ENCODE measurements at regions not wholly inside any gene's neighbourhood (a gene's known extent, or its start where the extent isn't known, plus 50 kb on each side); places are given as distances from the start of the nearest gene placed in this dataset.

GRCh38 chr13:50101590-50101989 is 86.3 kb downstream of the KCNRG start:
- DNase-seq (ENCODE audit: low spot score): no peak

GRCh38 chr13:50104493-50104892 is 89.2 kb downstream of the KCNRG start:
- DNase-seq (ENCODE audit: low spot score): no peak

GRCh38 chr13:50106559-50106958 is 91.3 kb downstream of the KCNRG start:
- no peak for DNase-seq (ENCODE audit: low spot score)

- no peak for DNase-seq (ENCODE audit: low spot score)
Measured at GRCh38 chr13:50107205-50107604, 92.0 kb downstream of the KCNRG start.

GRCh38 chr13:50114961-50115360 is 99.7 kb downstream of the KCNRG start:
- DNase-seq (ENCODE audit: low spot score): no peak

GRCh38 chr13:50115695-50116094 is 100.5 kb downstream of the KCNRG start:
- DNase-seq (ENCODE audit: low spot score): no peak

- no peak for DNase-seq (ENCODE audit: low spot score)
Measured at GRCh38 chr13:50116430-50116973, 101.3 kb downstream of the KCNRG start.

GRCh38 chr13:50119591-50119990 is 104.3 kb downstream of the KCNRG start:
- no peak for DNase-seq (ENCODE audit: low spot score)

- no peak for DNase-seq (ENCODE audit: low spot score)
Measured at GRCh38 chr13:50122455-50122854, 107.2 kb downstream of the KCNRG start.

- DNase-seq (ENCODE audit: low spot score): no peak
Measured at GRCh38 chr13:50123002-50123401, 107.8 kb downstream of the KCNRG start.

GRCh38 chr13:50123515-50123861 is 108.2 kb downstream of the KCNRG start:
- DNase-seq (ENCODE audit: low spot score): no peak

- peak; percentile 67 for DNase-seq (ENCODE audit: low spot score)
Measured at GRCh38 chr13:50123862-50124535, 108.8 kb downstream of the KCNRG start.

GRCh38 chr13:50124536-50125303 is 109.5 kb downstream of the KCNRG start:
- DNase-seq (ENCODE audit: low spot score): peak; percentile 96

- DNase-seq (ENCODE audit: low spot score): no peak
Measured at GRCh38 chr13:50125304-50125553, 110.0 kb downstream of the KCNRG start.

GRCh38 chr13:50125554-50126262 is 110.5 kb downstream of the KCNRG start:
- DNase-seq (ENCODE audit: low spot score): peak; percentile 94

- no peak for DNase-seq (ENCODE audit: low spot score)
Measured at GRCh38 chr13:50126263-50126992, 111.2 kb downstream of the KCNRG start.

- DNase-seq (ENCODE audit: low spot score): peak; percentile 18
Measured at GRCh38 chr13:50126993-50127725, 111.9 kb downstream of the KCNRG start.

- no peak for DNase-seq (ENCODE audit: low spot score)
Measured at GRCh38 chr13:50127726-50128291, 112.6 kb downstream of the KCNRG start.

- no peak for DNase-seq (ENCODE audit: low spot score)
Measured at GRCh38 chr13:50128428-50128931, 113.2 kb downstream of the KCNRG start.

- no peak for DNase-seq (ENCODE audit: low spot score)
Measured at GRCh38 chr13:50129081-50129705, 113.9 kb downstream of the KCNRG start.

Data from mucosa of gallbladder (tissue), 1 donor.